Central memory CD4-positive, alpha-beta T cell (primary cell): ENCODE measurements at regions not wholly inside any gene's neighbourhood (a gene's known extent, or its start where the extent isn't known, plus 50 kb on each side); places are given as distances from the start of the nearest gene placed in this dataset.

ENCODE experiments used
- DNase-seq: peaks from one replicate; pipeline ENCODE4 v3.0.0; 2022

- no peak for DNase-seq
Measured at GRCh38 chr5:71825992-71826391, 106.9 kb downstream of the CARTPT start.

- no peak for DNase-seq
Measured at GRCh38 chr5:71828291-71829040, 109.4 kb downstream of the CARTPT start.

GRCh38 chr5:71829206-71829605, 110.1 kb downstream of the CARTPT start:
- no peak for DNase-seq

- DNase-seq, result no peak
Measured at GRCh38 chr5:71830681-71831539, 111.8 kb downstream of the CARTPT start.

- DNase-seq, result no peak
Measured at GRCh38 chr5:71832812-71833715, 114.0 kb downstream of the CARTPT start.

- DNase-seq, result no peak
Measured at GRCh38 chr5:71834601-71835000, 115.5 kb downstream of the CARTPT start.

GRCh38 chr5:71836084-71836483, 117.0 kb downstream of the CARTPT start:
- DNase-seq, result no peak

GRCh38 chr5:71836559-71837112, 117.6 kb downstream of the CARTPT start:
- DNase-seq, result no peak

GRCh38 chr5:71838286-71838685, 119.2 kb downstream of the CARTPT start:
- no peak for DNase-seq

GRCh38 chr5:71839096-71839884, 120.2 kb downstream of the CARTPT start:
- no peak for DNase-seq

GRCh38 chr5:71841107-71841506, 122.0 kb downstream of the CARTPT start:
- DNase-seq, result no peak

- no peak for DNase-seq
Measured at GRCh38 chr5:71843111-71843510, 124.0 kb downstream of the CARTPT start.

- no peak for DNase-seq
Measured at GRCh38 chr5:71844862-71845261, 125.8 kb downstream of the CARTPT start.

- DNase-seq, result no peak
Measured at GRCh38 chr5:71859515-71859914, 140.4 kb downstream of the CARTPT start.

- DNase-seq, result no peak
Measured at GRCh38 chr5:71860048-71860447, 141.0 kb downstream of the CARTPT start.

GRCh38 chr5:71861682-71862081, 142.6 kb downstream of the CARTPT start:
- DNase-seq, result no peak

GRCh38 chr5:71862087-71862486, 143.0 kb downstream of the CARTPT start:
- no peak for DNase-seq

- DNase-seq, result no peak
Measured at GRCh38 chr5:71862507-71863060, 143.5 kb downstream of the CARTPT start.

- no peak for DNase-seq
Measured at GRCh38 chr5:71864730-71865601, 145.9 kb downstream of the CARTPT start.

GRCh38 chr5:71865665-71866320, 146.7 kb downstream of the CARTPT start:
- DNase-seq, result no peak
